ENCODE measurements at regions not wholly inside any gene's neighbourhood (a gene's known extent, or its start where the extent isn't known, plus 50 kb on each side); places are given as distances from the start of the nearest gene placed in this dataset.
"Not testable (repeated sequence)": the region's sequence is repeated elsewhere in the genome, so short reads cannot be mapped to it uniquely, and the experiment has no call there.

DNA sequence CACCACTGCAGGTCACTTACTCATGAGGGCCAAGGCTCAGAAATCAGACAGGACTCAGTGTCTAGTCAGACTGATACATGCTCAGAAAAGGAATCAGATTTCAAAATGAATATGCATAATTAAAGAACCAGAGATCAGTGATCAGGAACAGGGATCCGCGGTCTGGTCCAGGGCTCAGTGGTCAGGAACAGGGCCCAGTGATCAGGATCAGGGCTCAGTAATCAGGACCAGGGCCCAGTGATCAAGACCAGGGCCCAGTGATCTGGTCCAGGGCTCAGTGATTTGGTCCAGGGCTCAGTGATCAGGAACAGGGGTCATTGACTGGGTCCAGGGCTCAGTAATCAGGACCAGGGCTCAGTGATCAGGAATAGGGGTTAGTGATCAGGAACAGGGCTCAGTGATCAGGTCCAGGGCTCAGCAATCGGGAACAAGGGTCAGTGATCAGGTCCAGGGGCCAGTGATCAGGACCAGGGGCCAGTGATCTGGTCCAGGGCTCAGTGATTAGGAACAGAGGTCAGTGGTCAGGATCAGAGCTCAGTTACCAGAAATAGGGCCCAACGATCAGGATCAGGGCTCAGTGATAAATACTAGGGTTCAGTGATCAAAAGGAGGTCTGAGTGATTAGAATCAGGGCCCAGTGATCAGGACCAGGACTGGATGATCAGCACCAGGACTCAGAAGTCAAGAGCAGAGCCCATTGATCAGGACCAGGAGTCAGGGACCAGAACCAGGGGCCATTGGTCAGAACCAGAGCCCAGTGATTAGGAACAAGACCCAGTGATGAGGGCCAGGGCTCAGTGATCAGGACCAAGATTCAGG, 175.3 kb downstream of the TMEM121 start:
- H3K27ac ChIP-seq, result no peak overlapping the region
- TF ChIP-seq, protein P1, sequence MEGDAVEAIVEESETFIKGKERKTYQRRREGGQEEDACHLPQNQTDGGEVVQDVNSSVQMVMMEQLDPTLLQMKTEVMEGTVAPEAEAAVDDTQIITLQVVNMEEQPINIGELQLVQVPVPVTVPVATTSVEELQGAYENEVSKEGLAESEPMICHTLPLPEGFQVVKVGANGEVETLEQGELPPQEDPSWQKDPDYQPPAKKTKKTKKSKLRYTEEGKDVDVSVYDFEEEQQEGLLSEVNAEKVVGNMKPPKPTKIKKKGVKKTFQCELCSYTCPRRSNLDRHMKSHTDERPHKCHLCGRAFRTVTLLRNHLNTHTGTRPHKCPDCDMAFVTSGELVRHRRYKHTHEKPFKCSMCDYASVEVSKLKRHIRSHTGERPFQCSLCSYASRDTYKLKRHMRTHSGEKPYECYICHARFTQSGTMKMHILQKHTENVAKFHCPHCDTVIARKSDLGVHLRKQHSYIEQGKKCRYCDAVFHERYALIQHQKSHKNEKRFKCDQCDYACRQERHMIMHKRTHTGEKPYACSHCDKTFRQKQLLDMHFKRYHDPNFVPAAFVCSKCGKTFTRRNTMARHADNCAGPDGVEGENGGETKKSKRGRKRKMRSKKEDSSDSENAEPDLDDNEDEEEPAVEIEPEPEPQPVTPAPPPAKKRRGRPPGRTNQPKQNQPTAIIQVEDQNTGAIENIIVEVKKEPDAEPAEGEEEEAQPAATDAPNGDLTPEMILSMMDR (conservative IDR thresholded peaks at IDR 0.05), result no peak

DNA sequence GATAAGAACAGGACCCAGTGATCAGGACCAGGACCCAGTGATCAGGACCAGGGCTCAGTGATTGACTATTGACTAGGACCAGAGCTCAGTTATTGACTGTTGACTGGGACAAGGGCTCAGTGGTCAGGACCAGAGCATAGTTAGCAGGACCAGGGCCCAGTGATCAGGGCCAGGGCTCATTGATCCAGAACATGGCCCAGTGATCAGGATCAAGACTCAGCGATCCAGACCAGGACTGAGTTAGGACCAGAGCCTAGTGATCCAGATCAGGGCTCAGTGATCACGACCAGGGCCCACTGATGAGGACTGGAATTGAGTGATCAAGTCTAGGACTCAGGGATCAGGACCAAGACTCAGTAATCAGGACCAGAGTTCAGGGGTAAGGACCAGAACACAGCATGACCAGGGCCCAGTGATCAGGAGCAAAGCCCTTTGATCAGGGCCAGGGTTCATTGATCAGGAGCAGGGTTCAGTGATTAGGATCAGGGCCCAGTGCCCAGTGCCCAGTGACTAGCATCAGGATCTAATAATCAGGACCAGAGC, 176.0 kb downstream of the TMEM121 start:
- no peak overlapping the region for H3K27ac ChIP-seq
- TF ChIP-seq, protein P1 (conservative IDR thresholded peaks at IDR 0.05), result no peak

DNA sequence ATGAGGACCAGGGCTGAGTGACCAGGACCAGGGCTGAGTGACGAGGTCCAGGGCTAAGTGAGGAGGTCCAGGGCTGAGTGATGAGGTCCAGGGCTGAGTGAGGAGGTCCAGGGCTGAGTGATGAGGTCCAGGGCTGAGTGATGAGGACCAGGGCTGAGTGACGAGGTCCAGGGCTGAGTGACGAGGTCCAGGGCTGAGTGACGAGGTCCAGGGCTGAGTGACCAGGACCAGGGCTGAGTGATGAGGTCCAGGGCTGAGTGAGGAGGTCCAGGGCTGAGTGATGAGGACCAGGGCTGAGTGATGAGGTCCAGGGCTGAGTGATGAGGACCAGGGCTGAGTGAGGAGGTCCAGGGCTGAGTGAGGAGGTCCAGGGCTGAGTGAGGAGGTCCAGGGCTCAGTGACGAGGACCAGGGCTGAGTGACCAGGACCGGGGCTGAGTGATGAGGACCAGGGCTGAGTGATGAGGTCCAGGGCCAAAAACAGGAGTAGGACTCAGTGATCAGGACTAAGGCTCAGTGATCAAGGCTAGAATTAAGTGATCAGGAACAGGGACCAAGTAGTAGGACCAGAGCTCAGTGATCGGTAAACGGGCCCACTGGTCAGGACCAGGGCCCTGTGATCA, 176.8 kb downstream of the TMEM121 start:
- not testable (repeated sequence) for H3K27ac ChIP-seq

DNA sequence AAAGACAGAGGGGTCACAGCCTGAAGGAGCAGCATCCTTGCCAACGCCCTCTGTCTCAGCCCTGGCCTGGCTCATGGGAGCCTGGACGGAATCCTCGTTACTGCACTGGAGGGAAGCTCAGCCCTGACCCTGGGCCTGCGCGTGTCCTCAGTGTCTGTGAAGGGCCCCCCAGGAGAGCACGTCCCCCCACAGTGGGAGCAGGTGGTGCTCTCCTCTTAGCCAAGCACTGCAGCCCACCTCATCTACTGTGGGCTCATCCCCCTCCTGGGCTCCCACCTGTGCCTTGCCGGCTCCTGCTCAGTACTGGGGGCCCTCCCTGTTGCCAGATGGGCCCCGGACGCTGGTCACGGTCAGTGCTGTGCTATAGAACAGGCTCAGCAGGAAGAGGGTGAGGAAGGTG, 177.7 kb downstream of the TMEM121 start:
- H3K27ac ChIP-seq, result not testable (repeated sequence)

DNA sequence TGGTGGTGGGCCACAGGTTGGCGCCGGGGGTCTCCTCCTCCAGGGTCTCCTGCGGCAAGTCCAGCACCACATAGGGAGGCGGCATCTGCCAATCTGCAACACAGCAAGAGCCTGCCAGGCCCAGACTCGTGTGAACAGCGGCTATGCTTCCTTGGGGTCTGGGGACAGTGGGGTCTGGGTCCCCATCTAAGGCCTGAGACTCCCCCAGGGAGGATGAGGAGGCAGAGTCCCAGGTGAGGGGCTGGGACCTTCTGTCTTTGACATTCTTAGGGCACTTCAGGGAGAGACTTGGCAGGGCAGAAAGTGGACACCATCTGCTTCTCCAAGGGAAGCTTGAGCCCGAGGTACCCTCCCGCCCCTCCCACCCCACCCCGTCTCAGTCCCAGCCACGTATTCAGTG, 178.1 kb downstream of the TMEM121 start:
- H3K27ac ChIP-seq, result not testable (repeated sequence)

DNA sequence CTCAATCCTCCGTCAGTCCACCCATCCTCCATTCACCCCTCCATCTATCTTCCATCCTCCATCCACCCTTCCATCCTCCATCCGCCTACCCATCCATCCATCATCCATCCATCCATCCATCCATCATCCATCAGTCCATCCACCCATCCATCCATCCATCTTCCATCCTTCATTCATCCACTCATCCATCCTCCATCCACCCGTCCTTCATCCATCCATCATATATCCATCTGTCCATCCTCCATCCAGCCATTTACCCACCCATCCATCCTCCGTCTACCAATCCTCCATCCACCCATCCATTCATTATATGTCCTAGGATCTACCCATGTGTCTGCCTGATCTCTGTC, 179.1 kb downstream of the TMEM121 start:
- H3K27ac ChIP-seq, result not testable (repeated sequence)

DNA sequence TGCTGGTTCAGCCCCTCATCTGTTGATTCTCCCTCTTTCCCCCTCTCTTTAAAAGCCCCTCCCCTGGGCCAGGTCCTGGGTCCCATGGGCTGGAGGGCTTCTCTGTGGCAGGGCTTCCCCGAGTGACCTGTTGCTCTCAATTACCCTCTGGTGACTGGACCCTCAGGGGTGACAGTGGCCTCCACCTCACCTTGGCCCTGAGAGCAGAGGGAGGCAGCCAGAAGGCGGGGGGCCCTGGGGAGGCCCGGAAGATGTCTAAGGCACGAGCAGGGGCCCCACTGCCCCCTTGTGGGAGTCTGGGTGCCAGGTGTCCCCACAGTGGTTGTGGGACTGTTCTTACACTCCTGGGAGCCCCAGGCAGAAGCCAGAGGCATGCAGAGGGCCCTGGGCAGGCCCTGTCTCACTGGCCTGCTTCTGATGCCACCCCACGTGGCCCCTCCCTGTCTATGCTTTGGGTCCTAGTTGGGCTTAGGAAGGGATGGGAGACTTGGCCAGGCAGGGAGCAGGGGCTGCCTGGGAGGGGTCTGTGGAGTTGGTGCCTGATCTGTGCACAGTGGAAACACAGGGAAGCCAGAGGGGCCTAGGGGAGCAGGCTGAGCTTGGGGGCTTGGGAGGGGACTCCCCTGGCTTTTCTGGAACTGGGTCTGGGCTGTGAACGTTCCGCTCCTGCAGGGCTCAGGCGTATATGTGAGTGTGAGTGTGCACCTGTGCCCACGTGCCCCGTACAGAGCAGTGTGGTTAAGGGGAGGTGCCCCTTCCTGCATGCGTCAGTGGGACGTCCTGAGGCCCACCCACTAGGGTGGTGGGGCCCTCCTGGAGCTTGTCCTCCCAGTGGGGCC, 179.7 kb downstream of the TMEM121 start:
- not testable (repeated sequence) for H3K27ac ChIP-seq

DNA sequence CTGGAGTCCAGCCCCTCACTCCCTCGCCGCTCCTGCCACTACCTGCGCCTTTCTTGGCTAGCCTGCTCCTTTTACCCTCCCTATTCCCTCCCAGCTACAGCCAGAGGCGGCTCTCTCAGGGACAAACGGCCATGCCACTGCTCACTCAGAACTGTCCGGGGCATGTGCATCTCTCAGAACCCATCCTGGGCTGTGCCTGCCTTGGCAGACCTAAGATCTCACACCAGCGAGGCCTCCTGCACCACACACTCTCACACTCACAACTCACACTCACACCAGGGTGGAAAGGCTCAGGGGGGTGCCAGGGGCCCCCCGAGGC, 180.3 kb downstream of the TMEM121 start:
- H3K27ac ChIP-seq, result not testable (repeated sequence)

DNA sequence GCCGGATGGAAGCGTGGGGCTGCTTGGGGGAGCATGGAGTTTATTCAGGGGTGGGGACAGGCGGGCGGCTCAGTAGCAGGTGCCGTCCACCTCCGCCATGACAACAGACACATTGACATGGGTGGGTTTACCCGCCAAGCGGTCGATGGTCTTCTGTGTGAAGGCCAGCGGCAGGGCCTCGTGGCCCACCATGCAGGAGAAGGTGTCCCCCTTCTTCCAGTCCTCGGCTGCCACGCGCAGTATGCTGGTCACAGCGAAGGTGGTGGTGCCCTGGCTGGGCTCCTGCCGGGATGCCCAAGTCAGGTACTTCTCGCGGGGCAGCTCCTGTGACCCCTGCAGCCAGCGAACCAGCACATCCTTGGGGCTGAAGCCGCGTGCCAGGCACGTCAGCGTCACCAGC, 180.7 kb downstream of the TMEM121 start:
- not testable (repeated sequence) for H3K27ac ChIP-seq

DNA sequence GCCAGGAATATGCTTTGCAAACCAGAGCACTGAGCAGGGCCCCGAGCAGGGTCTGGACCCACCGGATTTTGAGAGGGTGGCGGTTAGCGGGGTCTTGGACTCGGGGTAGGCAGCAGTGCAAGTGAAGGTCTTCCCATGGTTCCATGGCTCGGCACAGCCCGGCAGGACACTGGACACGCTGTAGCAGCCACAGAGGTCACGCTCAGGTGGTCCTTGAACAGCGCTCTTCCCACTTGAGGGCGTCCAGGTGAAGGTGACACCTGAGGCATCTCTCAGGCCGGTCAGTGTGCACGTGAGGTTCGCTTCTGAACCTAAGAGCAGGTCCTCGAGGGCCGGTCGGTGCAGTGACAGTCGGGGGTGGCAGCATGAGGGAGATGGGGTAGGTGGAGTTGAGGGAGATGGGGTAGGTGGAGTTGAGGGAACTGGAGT, 181.4 kb downstream of the TMEM121 start:
- H3K27ac ChIP-seq, result not testable (repeated sequence)

DNA sequence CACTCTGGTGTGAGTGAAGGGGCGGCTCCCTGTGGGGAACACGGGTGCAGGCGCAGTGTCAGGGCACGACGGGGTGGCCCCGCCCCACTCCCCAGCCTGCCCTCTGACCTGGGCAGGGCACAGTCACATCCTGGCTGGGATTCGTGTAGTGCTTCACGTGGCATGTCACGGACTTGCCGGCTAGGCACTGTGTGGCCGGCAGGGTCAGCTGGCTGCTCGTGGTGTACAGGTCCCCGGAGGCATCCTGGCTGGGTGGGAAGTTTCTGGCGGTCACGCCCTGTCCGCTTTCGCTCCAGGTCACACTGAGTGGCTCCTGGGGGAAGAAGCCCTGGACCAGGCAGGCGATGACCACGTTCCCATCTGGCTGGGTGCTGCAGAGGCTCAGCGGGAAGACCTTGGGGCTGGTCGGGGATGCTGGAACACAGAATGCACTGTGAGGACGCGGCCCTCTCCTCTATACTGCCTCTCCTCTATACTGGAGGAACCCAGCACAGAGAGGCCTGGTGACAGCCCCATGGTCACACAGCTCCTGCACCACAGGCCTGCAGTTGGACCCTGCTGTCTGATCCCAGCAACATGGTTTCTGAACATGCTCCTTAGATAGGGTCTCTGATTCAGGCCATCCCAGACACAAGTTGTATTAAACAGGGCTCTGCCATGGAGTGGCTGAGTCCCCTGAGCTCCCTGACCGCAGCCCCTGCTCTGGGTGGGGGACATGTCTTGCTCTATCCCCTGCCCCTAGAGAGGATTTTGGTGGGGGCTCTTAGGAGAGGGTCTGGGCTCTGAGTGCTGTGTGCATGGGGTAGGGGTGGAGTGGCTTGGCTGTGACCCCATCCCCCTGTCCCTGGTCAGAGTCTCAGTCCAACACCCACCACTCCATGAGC, 182.1 kb downstream of the TMEM121 start:
- H3K27ac ChIP-seq, result not testable (repeated sequence)

DNA sequence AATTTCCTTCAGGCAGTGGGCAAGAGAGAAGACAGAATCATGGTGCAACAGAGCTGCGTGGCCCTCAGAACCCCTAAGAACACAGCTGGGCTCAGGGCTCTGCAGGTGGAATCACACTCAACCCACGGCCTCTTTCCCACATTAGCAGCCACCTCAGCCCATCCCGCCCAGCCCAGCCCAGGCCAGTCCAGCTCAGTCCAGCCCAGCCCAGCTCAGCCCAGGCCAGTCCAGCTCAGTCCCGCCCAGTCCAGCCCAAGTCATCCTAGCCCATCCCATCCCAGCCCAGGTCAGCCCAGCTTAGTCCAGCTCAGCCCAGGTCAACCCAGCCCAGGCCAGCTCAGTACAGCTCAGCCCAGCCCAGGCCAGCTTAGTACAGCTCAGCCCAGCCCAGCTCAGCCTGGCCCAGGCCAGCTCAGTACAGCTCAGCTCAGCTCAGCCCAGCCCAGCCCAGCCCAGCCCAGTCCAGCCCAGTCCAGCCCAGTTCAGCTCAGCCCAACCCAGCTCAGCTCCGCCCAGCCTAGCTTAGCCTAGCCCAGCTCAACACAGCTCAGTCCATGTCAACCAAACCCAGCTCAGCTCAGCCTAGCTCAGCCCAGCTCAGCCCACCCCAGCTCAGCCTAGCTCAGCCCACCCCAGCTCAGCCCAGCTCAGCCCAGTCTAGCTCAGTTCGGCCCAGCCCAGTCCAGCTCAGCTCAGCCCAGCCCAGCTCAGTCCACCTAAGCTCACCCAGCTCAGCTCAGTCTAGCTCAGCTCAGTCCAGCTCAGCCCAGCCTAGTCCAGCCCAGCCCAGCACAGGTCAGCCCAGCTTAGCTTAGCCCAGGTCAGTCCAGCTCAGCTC, 183.1 kb downstream of the TMEM121 start:
- TF ChIP-seq, protein P1 (conservative IDR thresholded peaks at IDR 0.05), result no peak
- H3K27ac ChIP-seq, result no peak overlapping the region

All from VCaP (cell line).